Astrocyte (in vitro differentiated cells and primary cell): ENCODE measurements at regions not wholly inside any gene's neighbourhood (a gene's known extent, or its start where the extent isn't known, plus 50 kb on each side); places are given as distances from the start of the nearest gene placed in this dataset.

Source experiments
- DNase-seq: peaks from one replicate; pipeline ENCODE4 v3.0.0-alpha.2; 2010; ENCODE audit warnings: low read depth
- FAIRE-seq: peaks from 2 replicates; lab custom pipeline; 2011; peaks lifted over from hg19 to GRCh38; lab: Jason Lieb, UNC
- H2AFZ ChIP-seq: 2 replicates; pipeline ENCODE4 v1.6.0; 2012; ENCODE audit warnings: low read depth, low read length, inconsistent platforms
- H3K27ac ChIP-seq: 2 replicates; pipeline ENCODE4 v1.5.1; 2011; ENCODE audit warnings: low read depth, low read length, inconsistent platforms
- H3K27me3 ChIP-seq: 2 replicates; pipeline ENCODE4 v1.6.0; 2011; ENCODE audit warnings: low read length, inconsistent platforms; ENCODE audit not compliant: insufficient read depth
- H3K36me3 ChIP-seq: 2 replicates; pipeline ENCODE4 v1.5.1; 2011; ENCODE audit warnings: low read length, inconsistent platforms; ENCODE audit not compliant: insufficient read depth
- H3K4me1 ChIP-seq: 2 replicates; pipeline ENCODE4 v1.5.1; 2011; ENCODE audit warnings: low read length, inconsistent platforms; ENCODE audit not compliant: insufficient read depth
- H3K4me2 ChIP-seq: 2 replicates; pipeline ENCODE4 v1.6.0; 2012; ENCODE audit warnings: low read length, inconsistent platforms
- H3K4me3 ChIP-seq: 2 replicates; pipeline ENCODE4 v1.5.1; 2011; ENCODE audit warnings: low read depth, mild to moderate bottlenecking, low read length, inconsistent platforms; ENCODE audit not compliant: insufficient read depth
- H3K79me2 ChIP-seq: 2 replicates; pipeline ENCODE4 v1.6.0; 2012; ENCODE audit warnings: mild to moderate bottlenecking, low read length, inconsistent platforms; ENCODE audit not compliant: insufficient read depth
- H3K9ac ChIP-seq: 2 replicates; pipeline ENCODE4 v1.6.0; 2012; ENCODE audit warnings: mild to moderate bottlenecking, low read length, inconsistent platforms
- H3K9me3 ChIP-seq: 2 replicates; pipeline ENCODE4 v1.5.1; 2012; ENCODE audit warnings: low read depth, mild to moderate bottlenecking, low read length, inconsistent platforms; ENCODE audit not compliant: insufficient read depth
- H4K20me1 ChIP-seq: 2 replicates; pipeline ENCODE4 v1.6.0; 2012; ENCODE audit warnings: low read length, inconsistent platforms; ENCODE audit not compliant: insufficient read depth
- H3K27ac Mint-ChIP-seq: one replicate; pipeline ENCODE4 v1.8.0; 2021; ENCODE audit warnings: mild to moderate bottlenecking, mixed read lengths; ENCODE audit not compliant: unreplicated experiment
- H3K27me3 Mint-ChIP-seq: one replicate; pipeline ENCODE4 v1.8.0; 2021; ENCODE audit warnings: low read depth, mixed read lengths; ENCODE audit not compliant: unreplicated experiment
- H3K36me3 Mint-ChIP-seq: one replicate; pipeline ENCODE4 v1.8.0; 2021; ENCODE audit warnings: low read depth, mixed read lengths; ENCODE audit not compliant: unreplicated experiment
- H3K4me1 Mint-ChIP-seq: one replicate; pipeline ENCODE4 v1.8.0; 2021; ENCODE audit warnings: low read depth, mixed read lengths; ENCODE audit not compliant: unreplicated experiment
- H3K4me3 Mint-ChIP-seq: one replicate; pipeline ENCODE4 v1.8.0; 2021; ENCODE audit warnings: mild to moderate bottlenecking, moderate library complexity, mixed read lengths; ENCODE audit not compliant: unreplicated experiment
- H3K9me3 Mint-ChIP-seq: one replicate; pipeline ENCODE4 v1.8.0; 2021; ENCODE audit warnings: mild to moderate bottlenecking, mixed read lengths; ENCODE audit not compliant: unreplicated experiment
- EZH2 ChIP-seq: IDR thresholded peaks from 2 replicates; pipeline ENCODE4 v1.6.1; 2012; ENCODE audit warnings: mild to moderate bottlenecking, low read length, inconsistent platforms; ENCODE audit not compliant: insufficient read depth
- TF ChIP-seq, protein P1 (sequence below): IDR thresholded peaks from 2 replicates; pipeline ENCODE4 v1.5.1; 2011; ENCODE audit warnings: low read depth, mild to moderate bottlenecking, inconsistent platforms, low read length, moderate library complexity; ENCODE audit not compliant: insufficient read depth

DNA sequence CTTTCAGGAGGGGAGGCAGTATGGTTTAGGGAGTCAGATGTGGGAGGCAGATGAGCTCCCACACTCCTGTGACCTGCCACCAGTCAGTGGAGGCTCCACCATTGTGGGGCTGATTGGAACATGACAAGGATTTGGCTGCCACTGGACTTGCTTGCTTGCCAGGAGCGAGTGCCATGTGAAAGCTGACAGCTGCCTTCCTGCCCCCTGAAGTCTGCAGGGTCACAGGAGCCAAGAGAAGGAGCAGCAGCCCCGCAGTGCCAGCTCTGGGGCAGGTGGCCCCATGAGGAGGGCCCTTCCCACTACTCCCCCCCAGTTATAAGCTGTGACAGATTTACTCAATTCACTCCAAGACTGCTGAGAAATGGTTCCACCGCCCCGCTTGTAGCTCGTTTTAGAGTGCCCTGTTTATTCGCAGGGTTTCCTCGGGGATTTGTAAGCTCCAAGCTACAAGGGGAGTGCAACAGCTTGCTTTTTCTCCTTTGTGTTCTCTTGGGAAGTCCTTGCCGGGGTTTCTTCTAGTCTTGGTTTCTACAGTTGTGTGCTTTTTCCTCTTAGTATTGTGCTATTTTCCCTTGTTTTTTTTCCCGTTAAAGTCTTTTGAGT lies 414.3 kb downstream of the MEIS1 start:
- Histone ChIP-seq H3K9ac (no peak overlapping the region), H3K4me2 (no peak overlapping the region), H3K9me3 (no peaks in the 10 kb centered on the region), H3K27ac (no peak overlapping the region), H3K27me3 (no peaks in the 10 kb centered on the region), H3K79me2 (no peaks in the 10 kb centered on the region), H4K20me1 (no peaks in the 10 kb centered on the region), H3K4me1 (peaks cover 11% of the 10 kb centered on the region), H3K36me3 (no peaks in the 10 kb centered on the region), H3K4me3 (no peak overlapping the region), H2AFZ (no peak overlapping the region)
- peaks cover 8% of the 10 kb centered on the region for H3K4me1 Mint-ChIP-seq
- TF ChIP-seq EZH2, result no peak
- TF ChIP-seq, protein P1, sequence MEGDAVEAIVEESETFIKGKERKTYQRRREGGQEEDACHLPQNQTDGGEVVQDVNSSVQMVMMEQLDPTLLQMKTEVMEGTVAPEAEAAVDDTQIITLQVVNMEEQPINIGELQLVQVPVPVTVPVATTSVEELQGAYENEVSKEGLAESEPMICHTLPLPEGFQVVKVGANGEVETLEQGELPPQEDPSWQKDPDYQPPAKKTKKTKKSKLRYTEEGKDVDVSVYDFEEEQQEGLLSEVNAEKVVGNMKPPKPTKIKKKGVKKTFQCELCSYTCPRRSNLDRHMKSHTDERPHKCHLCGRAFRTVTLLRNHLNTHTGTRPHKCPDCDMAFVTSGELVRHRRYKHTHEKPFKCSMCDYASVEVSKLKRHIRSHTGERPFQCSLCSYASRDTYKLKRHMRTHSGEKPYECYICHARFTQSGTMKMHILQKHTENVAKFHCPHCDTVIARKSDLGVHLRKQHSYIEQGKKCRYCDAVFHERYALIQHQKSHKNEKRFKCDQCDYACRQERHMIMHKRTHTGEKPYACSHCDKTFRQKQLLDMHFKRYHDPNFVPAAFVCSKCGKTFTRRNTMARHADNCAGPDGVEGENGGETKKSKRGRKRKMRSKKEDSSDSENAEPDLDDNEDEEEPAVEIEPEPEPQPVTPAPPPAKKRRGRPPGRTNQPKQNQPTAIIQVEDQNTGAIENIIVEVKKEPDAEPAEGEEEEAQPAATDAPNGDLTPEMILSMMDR, result no peak
- DNase-seq (no peak), FAIRE-seq (no peak)
- no peak overlapping the region for H3K27ac Mint-ChIP-seq
- H3K27me3 Mint-ChIP-seq, result peaks cover 2% of the 10 kb centered on the region
- H3K9me3 Mint-ChIP-seq, result no peaks in the 10 kb centered on the region
- H3K4me3 Mint-ChIP-seq, result no peak overlapping the region
- H3K36me3 Mint-ChIP-seq, result no peaks in the 10 kb centered on the region

DNA sequence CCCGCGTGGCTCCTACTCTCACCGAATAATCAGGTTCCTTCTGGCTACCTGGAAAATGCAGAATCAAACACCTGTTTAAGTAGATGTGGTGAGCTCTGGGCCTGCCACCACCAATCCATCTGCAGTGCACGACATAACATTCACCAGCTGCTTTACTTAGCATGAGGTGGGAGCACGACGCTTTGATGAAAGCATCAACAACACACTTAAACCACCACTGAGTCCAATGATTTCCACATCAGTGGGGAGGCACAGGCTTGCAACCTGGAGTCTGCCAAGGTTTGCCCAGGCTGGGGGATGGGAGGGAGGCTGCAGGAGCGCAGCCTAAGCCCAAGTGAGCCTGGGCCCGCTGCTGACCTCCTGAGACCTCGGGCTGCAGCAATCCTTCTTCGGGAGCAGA lies 415.5 kb downstream of the MEIS1 start:
- no peak overlapping the region for H3K27ac ChIP-seq
- no peaks in the 10 kb centered on the region for H3K36me3 ChIP-seq
- H2AFZ ChIP-seq, result no peak overlapping the region
- Mint-ChIP-seq H3K9me3 (peaks cover 2% of the 10 kb centered on the region), H3K4me3 (no peak overlapping the region), H3K4me1 (peaks cover 15% of the 10 kb centered on the region), H3K27ac (no peak overlapping the region), H3K27me3 (peaks cover 2% of the 10 kb centered on the region), H3K36me3 (no peaks in the 10 kb centered on the region)
- no peak overlapping the region for H3K9ac ChIP-seq
- H3K9me3 ChIP-seq, result no peaks in the 10 kb centered on the region
- FAIRE-seq (no peak), DNase-seq (no peak)
- TF ChIP-seq EZH2, result no peak
- TF ChIP-seq, protein P1, result no peak
- no peak overlapping the region for H3K4me3 ChIP-seq
- H3K4me2 ChIP-seq, result no peak overlapping the region
- H3K27me3 ChIP-seq, result no peaks in the 10 kb centered on the region
- no peaks in the 10 kb centered on the region for H4K20me1 ChIP-seq
- peaks cover 18% of the 10 kb centered on the region for H3K4me1 ChIP-seq
- no peaks in the 10 kb centered on the region for H3K79me2 ChIP-seq

DNA sequence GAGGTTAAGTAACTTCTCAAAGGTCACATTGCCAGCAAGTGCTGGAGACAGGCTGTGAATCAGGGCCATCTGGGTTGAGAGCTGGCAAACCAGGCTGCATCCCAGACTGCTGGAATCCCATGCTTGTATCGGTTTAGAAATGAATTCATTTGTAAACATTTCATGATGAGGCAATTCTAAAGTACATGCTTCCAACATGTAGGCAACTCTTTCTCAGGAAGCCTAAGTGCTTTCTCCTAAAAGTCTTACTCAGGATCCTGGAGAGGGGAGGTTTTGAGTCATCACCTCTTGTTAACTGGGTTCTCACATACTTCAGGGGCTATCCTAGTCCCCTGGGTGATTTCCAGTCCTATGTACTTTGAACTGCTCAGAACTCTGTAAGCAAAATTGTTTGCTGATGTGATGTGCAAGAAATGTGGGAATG lies 416.5 kb downstream of the MEIS1 start:
- peak; percentile 91 for DNase-seq
- Histone ChIP-seq H3K4me3 (no peak overlapping the region), H3K9ac (no peak overlapping the region), H3K4me2 (no peak overlapping the region), H3K9me3 (no peaks in the 10 kb centered on the region), H3K79me2 (no peaks in the 10 kb centered on the region), H3K27me3 (no peaks in the 10 kb centered on the region), H3K27ac (peak overlapping the region; percentile 39), H2AFZ (no peak overlapping the region), H3K36me3 (no peaks in the 10 kb centered on the region), H4K20me1 (no peaks in the 10 kb centered on the region), H3K4me1 (peaks cover 18% of the 10 kb centered on the region)
- peaks cover 15% of the 10 kb centered on the region for H3K4me1 Mint-ChIP-seq
- peaks cover 2% of the 10 kb centered on the region for H3K27me3 Mint-ChIP-seq
- H3K4me3 Mint-ChIP-seq, result no peak overlapping the region
- TF ChIP-seq, protein P1, result no peak
- no peak for TF ChIP-seq EZH2
- peak; percentile 80 for FAIRE-seq
- H3K9me3 Mint-ChIP-seq, result peaks cover 3% of the 10 kb centered on the region
- no peak overlapping the region for H3K27ac Mint-ChIP-seq
- no peaks in the 10 kb centered on the region for H3K36me3 Mint-ChIP-seq
